AG04449 (cell line): ENCODE measurements at regions not wholly inside any gene's neighbourhood (a gene's known extent, or its start where the extent isn't known, plus 50 kb on each side); places are given as distances from the start of the nearest gene placed in this dataset.
"Not testable (repeated sequence)": the region's sequence is repeated elsewhere in the genome, so short reads cannot be mapped to it uniquely, and the experiment has no call there.

ENCODE experiments used
- CTCF ChIA-PET: fragments of 350-600 bp; formaldehyde crosslinking; extraction: SDS; loops from one replicate; lab custom pipeline; 2021; ENCODE audit warnings: antibody characterized with exemption; lab: Yijun Ruan, JAX
- POLR2A ChIA-PET: fragments of 400-600, 350-600 bp; formaldehyde crosslinking; extraction: SDS; loops from one replicate; lab custom pipeline; 2020; ENCODE audit warnings: antibody characterized with exemption, inconsistent platforms; lab: Yijun Ruan, JAX
- DNase-seq: peaks from one replicate; pipeline ENCODE4 v3.0.0-alpha.2; 2010; ENCODE audit warnings: low read depth, low spot score
- H3K4me3 ChIP-seq: 2 replicates; pipeline ENCODE4 v1.5.1; 2011; ENCODE audit warnings: low read depth, mild to moderate bottlenecking, control low read depth, low read length
- TF ChIP-seq, protein P1 (sequence below): IDR thresholded peaks from one replicate; pipeline ENCODE4 v1.5.1; 2011; ENCODE audit warnings: mild to moderate bottlenecking, moderate library complexity, low read length, control low read depth, inconsistent platforms; ENCODE audit not compliant: insufficient read depth; ENCODE audit errors: missing control alignments

DNA sequence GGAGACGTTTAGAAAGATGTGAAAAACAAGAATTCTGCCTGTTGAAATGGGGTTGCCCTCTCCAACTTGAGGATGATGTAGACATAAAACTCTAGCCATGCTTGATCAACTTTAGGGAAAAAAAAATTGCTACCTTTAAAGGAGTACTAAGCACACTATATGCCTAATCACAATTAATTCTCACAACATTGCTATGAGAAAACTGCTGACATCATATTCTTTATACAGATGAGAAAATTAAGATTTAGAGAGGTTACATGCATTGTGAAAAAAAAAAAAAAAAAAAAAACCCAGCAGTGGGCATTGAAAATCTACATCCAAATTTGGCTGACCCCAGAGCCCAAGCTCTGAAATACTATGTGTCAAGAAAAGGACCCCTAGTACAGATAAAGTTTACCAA is 617.2 kb upstream of the ADGRL2 start:
- H3K4me3 ChIP-seq: no peak overlapping the region
- POLR2A ChIA-PET: no interaction called here

DNA sequence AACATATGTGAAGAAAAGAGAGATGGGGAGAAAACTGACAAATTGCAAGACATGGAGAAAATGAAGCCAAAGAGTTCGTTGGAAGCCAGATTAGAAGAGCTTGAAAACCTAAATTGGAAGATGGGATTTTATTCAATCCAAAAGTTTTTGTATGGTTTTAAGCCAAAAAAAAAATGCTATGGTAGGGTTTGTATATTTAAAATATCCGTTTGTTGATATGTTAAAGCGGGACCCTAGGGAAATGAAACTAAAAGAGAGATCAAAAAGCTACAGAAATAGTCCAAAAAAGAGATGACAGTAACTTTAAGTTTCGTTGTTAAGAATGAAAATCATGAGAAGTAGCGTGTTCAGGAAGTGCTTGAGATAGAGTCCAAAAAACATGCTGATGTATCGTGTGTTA is 617.7 kb upstream of the ADGRL2 start:
- CTCF ChIA-PET: no interaction called here

More for the DNA sequence above, 617.2 kb upstream of the ADGRL2 start:
- TF ChIP-seq, protein P1, sequence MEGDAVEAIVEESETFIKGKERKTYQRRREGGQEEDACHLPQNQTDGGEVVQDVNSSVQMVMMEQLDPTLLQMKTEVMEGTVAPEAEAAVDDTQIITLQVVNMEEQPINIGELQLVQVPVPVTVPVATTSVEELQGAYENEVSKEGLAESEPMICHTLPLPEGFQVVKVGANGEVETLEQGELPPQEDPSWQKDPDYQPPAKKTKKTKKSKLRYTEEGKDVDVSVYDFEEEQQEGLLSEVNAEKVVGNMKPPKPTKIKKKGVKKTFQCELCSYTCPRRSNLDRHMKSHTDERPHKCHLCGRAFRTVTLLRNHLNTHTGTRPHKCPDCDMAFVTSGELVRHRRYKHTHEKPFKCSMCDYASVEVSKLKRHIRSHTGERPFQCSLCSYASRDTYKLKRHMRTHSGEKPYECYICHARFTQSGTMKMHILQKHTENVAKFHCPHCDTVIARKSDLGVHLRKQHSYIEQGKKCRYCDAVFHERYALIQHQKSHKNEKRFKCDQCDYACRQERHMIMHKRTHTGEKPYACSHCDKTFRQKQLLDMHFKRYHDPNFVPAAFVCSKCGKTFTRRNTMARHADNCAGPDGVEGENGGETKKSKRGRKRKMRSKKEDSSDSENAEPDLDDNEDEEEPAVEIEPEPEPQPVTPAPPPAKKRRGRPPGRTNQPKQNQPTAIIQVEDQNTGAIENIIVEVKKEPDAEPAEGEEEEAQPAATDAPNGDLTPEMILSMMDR: no peak
- DNase-seq: no peak
- CTCF ChIA-PET: no interaction called here

DNA sequence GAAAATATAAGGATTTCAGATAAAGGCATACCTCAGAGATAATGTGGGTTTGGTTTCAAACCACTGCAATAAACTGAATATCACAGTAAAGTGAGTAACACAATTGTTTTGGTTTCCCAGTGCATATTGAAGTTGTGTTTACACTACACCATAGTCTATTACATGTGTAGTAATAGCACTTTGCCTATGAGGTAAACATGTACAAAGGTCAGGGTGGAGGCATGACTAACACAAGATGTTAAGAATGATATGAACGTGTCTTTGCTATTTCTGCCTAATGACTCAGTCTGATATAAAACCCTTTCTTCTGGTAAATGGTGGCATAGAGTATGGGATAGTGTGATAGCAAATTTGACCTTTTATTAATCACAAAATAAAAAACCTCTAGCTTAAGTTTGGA is 621.5 kb upstream of the ADGRL2 start:
- peak; percentile 49 for DNase-seq
- ChIA-PET CTCF (no interaction called here), POLR2A (no interaction called here)

More for the DNA sequence above, 617.7 kb upstream of the ADGRL2 start:
- no peak for DNase-seq
- POLR2A ChIA-PET: no interaction called here
- TF ChIP-seq, protein P1: no peak
- no peak overlapping the region for H3K4me3 ChIP-seq

DNA sequence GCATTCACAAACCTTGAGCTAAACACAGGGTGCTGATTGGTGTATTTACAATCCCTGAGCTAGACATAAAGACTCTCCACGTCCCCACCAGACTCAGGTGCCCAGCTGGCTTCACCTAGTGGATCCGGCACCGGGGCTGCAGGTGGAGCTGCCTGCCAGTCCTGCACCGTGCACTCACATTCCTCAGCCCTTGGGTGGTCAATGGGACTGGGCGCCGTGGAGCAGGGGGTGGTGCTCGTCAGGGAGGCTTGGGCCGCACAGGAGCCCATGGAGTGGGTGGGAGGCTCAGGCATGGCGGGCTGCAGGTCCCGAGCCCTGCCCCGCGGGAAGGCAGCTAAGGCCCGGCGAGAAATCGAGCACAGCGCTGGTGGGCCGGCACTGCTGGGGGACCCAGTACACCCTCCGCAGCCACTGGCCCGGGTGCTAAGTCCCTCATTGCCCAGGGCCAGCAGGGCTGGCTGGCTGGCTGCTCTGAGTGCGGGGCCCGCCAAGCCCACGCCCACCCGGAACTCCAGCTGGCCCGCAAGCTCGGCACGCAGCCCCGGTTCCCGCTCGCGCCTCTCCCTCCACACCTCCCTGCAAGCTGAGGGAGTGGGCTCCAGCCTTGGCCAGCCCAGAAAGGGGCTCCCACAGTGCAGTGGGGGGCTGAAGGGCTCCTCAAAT is 622.2 kb upstream of the ADGRL2 start:
- CTCF ChIA-PET, DNase-seq, H3K4me3 ChIP-seq, POLR2A ChIA-PET: not testable (repeated sequence)

More for the DNA sequence above, 621.5 kb upstream of the ADGRL2 start:
- H3K4me3 ChIP-seq: no peak overlapping the region
- TF ChIP-seq, protein P1: no peak

DNA sequence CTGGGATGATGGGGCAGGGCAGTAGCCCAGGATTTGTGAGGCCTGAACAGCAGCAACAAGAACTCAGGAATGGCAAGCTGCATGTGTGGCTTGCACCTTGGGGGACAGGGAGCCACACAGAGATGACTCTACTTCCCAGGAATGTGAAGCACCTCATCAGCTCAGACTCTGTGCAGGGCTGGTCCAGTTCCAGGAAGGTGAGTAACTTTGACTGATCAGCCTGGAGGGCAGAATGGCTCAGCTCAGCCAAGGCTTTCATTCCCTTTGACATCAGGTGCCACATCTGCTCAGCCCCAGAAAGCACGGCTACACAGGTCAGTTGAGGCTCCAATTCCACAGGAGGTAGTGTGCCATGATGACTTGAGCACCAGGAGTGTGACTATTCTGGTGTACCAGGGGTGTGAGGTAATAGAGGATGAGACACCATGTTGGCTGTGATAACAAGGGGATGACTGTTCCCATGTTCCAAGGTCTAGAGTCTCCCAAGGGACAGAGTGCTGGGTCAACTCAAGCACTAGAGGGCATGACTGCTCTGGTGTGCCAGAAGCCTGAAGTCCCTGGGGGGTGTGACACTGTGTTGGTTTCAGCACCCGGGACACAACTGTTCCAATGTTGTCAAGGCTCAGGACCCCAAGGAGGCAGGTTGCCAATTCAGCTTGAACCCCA is 625.8 kb upstream of the ADGRL2 start:
- ChIA-PET POLR2A (no interaction called here), CTCF (no interaction called here)
- TF ChIP-seq, protein P1: no peak
- DNase-seq: no peak
- no peak overlapping the region for H3K4me3 ChIP-seq

DNA sequence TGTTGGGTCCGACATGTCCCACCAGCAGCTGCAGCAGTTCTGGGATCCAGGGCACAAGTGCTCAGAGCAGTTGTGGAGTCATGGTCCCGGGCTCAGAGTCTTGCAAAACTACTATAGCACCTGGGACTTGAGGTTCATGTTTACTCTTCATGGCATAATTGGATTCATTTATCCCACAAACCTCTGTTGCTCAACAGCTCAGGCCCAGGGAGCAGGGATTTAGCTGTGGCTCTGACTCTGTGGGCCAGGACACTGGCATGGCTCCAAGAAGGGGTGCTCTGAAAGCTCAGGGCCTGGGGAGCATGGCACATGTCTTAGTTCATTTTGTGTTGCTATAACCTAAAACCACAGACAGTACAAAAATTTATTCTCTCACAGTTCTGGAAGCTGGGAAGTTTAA is 626.7 kb upstream of the ADGRL2 start:
- DNase-seq: no peak
- ChIA-PET POLR2A (no interaction called here), CTCF (no interaction called here)
- TF ChIP-seq, protein P1: no peak
- no peak overlapping the region for H3K4me3 ChIP-seq
